Amniotic stem cell (primary cell): ENCODE measurements at regions not wholly inside any gene's neighbourhood (a gene's known extent, or its start where the extent isn't known, plus 50 kb on each side); places are given as distances from the start of the nearest gene placed in this dataset.

Experiments
- DNase-seq: peaks from one replicate; lab custom pipeline; 2025; lab: John Stamatoyannopoulos, UW

- no peak for DNase-seq
Measured at GRCh38 chr3:55175423-55175822, 247.6 kb upstream of the LRTM1 start.

GRCh38 chr3:55174747-55175146, 246.9 kb upstream of the LRTM1 start:
- DNase-seq = no peak

- DNase-seq = no peak
Measured at GRCh38 chr3:55173504-55173903, 245.6 kb upstream of the LRTM1 start.

DNA sequence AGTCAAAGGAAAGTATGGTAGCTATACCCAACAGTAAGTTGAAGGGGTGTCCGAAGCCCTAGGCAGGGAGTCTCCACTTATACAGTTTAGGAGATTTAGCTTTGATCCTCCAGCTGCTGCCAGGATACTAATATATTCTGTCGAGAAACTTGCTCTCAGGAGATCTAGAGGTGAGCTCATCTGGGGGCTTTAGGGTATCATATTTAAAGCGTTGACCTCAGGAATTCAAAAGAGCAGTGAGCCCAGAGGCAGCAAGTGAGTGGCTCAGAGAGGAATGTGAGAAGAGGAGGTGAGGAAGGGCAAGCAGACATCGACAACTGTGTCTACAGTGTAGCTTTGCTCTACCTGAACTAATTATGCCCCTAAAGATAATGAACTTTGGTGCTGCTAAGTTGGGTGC, 245.1 kb upstream of the LRTM1 start:
- DNase-seq = no peak

DNA sequence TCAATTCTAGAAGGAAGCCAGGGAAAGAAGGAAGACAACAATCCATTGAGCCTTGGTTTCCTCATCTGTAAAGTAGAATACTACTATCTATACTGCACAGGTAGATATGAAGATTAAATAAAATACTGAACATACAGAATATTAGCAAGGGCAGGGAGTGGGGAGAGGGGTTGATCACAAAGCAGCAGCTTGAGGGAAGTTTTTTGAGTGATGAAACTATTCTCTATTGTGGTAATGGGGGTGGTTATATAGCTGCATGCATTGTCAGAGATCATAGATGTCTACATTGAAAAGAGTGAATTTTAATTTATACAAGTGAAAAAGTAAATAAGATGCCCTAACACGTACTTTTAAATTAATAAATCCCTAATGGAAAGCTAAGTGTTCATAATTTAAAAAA, 242.6 kb upstream of the LRTM1 start:
- DNase-seq = no peak

DNA sequence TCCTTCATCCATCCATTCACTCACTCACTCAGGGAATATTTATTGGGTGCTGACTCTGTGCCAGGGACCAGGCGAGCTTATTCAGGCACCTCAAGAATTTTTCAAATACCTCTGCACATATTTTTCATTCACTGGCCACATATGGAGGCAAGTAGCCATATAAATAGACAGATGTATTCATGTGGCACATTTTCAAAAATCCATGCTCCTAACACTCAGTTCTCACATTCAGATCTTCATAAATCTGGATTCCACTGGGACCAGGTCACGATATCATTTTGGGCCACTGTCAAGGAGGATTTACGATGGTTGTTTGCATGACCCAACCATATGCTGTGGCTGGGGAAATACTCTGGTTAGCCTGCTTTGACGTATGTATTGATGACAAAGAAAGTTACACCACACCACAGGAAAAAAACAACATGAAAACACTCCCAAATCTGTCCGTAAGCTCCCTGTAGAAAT, 241.8 kb upstream of the LRTM1 start:
- peak; percentile 90 for DNase-seq

GRCh38 chr3:55169161-55169560, 241.3 kb upstream of the LRTM1 start:
- no peak for DNase-seq

GRCh38 chr3:55167586-55168317, 239.9 kb upstream of the LRTM1 start:
- DNase-seq = no peak

GRCh38 chr3:55166576-55167555, 239.0 kb upstream of the LRTM1 start:
- no peak for DNase-seq

- DNase-seq = no peak
Measured at GRCh38 chr3:55165704-55166405, 238.0 kb upstream of the LRTM1 start.

DNA sequence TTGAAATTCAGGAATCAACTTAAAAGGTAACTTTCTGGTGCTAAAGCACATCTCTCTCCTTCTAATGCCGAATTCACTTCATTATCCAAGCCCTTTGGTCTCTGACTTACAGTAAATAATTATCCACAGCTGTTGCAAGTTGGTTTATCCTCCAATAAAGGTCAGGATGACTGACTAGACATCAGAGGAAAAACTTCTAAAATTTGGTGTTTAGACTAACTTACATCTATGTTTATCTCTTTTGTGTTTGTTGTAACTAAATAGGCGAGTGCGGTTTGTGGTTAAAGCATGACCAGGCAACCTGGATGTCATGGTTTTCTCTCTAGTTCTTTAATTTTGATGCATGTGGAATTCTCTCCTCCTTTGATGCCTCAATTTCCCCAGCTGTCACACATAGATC, 237.4 kb upstream of the LRTM1 start:
- no peak for DNase-seq

DNA sequence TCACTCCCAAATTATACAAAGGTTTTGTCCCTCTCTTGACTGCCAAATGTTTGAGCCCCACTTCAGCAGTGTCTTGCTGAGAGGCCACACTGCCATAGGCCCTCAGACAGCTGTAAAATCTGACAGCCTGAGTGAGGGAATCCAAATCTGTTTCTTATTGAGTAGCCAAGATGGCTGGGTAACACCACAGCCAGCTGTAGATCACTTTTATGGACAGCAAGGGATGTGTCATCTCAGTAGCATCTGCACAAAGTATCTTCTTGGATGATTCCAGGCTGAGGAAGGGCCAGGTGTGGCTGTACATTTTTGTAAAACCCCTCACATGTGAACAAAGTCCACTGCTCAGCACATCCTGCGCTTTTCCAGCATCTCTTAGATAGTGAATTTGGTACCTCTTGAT, 237.0 kb upstream of the LRTM1 start:
- DNase-seq = no peak

DNA sequence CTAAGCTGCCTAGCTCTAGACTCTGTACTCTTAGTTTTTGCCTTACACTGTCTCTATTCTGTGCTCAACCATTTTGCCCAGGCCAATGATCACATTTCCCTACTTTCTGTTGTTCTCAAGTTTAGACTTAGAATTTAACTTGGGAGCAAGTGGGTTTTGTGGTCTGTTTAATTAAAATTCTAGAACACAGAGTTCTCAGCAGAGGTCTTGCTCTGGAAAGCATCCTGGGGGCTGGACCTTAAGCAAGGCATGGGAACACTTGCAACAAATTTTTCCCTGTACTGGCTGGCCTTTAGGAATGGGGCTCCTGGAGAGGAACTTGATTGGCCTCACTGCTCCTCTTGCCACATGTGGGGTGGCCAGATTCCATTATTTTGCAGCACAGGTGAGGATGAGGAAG, 236.3 kb upstream of the LRTM1 start:
- no peak for DNase-seq

- DNase-seq = no peak
Measured at GRCh38 chr3:55163421-55163820, 235.6 kb upstream of the LRTM1 start.

DNA sequence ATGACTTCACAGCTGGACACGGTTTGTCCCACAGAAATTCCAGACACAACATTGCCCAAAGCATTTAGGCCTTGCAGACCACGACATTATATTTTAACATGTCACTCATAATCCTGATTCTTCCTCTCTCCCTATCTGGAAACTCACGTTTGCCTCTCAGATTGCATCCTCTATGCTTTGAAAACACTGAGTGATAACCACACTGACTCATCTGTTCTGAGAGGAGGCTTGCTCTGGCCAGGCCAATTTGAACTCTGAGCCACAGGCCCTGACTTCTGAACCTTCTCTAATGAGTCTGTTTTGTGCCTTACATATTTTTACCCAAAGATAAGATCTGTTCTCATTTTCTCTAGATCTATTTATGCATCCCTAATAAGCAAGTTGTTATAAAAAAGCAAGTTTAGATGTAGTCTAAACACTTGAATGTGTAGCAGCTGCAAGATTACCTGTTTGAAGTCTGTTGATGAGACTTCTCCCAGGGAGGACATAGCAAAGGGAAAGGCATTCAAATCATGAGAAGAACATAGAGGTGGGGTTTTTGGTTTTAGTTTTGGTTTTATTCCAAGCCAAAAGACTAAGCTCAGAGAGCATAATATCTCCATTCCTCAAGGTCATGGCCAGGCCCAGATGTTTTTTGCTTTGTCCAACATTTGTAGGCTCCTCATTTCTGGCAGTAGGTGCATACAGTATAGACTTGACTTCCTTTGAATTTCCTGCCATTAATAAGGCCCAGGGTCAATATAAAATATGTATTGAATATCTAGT, 234.4 kb upstream of the LRTM1 start:
- no peak for DNase-seq

DNA sequence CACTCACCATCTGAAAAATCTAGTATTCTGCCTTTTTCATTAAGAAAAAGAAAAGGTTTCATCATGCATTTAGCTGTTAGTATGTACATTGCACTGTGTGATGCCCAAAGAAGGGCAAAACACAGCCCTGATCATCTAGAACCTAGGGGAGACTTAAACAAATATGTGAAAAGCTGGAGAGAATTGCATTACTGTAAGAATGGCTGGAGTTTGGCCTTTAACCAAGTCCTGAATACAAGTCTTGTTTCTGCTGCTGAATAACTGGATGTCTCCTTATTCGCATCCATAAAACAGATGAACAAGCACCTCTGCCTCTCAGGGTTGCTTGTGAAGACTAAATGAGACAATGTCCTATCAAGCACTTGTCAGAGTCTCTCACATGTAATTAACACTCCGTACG, 233.4 kb upstream of the LRTM1 start:
- DNase-seq = no peak

- peak; percentile 91 for DNase-seq
Measured at GRCh38 chr3:55160241-55160983, 232.6 kb upstream of the LRTM1 start.

DNA sequence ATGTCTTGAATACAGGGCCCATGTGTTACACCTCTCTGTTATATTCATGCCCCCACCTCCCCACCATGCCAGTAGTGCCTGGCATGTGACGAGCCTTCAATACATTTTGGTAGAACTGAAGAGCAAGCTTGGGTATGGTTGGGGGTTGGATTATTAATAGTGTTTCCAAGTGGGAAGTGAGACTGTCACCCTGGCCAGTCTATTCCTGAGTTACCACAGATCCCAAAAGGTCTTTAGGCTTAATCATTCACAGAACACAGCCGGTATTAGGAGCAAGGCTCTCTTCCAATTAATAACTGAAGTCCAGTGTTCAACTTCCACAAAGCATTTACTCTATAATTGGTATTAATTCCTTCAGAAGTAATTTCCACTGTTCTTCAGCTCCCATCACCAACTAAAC, 231.9 kb upstream of the LRTM1 start:
- no peak for DNase-seq

DNA sequence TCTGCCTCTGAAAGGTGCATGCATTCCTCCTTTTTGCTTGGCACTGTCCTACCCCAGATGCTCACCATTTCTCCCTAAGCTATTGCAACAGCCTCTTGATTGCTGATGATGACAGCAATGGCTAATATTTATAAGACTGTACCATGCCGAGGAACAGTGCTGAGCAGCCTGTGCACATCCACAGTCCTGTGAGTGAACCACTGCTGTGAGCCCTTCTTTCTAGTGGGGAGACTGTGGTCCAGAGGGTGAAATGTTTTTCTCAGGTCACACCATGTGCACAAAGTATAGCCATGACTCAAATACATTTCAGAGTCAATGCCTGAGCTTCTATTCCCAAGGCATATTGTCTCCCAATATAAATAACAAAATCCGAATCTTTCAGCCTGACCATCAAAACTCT, 231.2 kb upstream of the LRTM1 start:
- DNase-seq = no peak

GRCh38 chr3:55158345-55158744, 230.5 kb upstream of the LRTM1 start:
- no peak for DNase-seq

GRCh38 chr3:55157731-55158130, 229.9 kb upstream of the LRTM1 start:
- no peak for DNase-seq
